Gastrocnemius medialis (tissue), 4 donors: ENCODE measurements at regions not wholly inside any gene's neighbourhood (a gene's known extent, or its start where the extent isn't known, plus 50 kb on each side); places are given as distances from the start of the nearest gene placed in this dataset.

Experiments
- POLR2A ChIP-seq, 2 donors: fragments of 450-650 bp; IDR thresholded peaks; one replicate each; pipeline ENCODE4 v1.6.1; 2017; ENCODE audit warnings: antibody characterized with exemption in 2 of 2, mild to moderate bottlenecking in 2 of 2, moderate library complexity in 2 of 2
- TF ChIP-seq, protein P1 (sequence below), 5 experiments: fragments of 450-650 bp in 3 of 5; fragments of 200-600 bp in 2 of 5; sonication (generic) in 2 of 5; IDR thresholded peaks in 4 of 5; conservative IDR thresholded peaks in 1 of 5; 1 replicate in 4 of 5; 2 replicates in 1 of 5; pipeline ENCODE4 v1.5.1; 2016 to 2019; ENCODE audit warnings: antibody characterized with exemption in 5 of 5, mild to moderate bottlenecking in 3 of 5, moderate library complexity in 3 of 5

DNA sequence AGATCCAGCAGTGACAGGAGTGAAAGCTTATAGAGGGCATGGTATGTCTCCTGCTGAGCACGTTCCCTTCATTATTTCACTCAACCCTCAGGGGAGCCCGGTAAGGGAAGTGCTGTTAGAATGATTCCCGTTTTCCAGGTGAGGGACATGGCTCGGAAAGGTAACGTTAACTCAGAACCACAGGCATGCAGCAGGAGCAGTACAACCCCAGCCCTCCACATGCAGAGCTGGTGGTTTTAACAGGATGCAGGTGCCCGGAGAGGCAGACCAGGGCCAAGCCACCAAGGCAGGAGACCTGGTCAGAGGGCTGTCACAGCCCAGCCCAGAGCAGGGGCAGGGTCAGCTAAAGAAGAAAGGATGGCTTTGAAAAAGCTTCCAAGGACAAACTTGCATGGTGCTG lies 268.5 kb downstream of the SH3BP4 start:
- TF ChIP-seq, protein P1, sequence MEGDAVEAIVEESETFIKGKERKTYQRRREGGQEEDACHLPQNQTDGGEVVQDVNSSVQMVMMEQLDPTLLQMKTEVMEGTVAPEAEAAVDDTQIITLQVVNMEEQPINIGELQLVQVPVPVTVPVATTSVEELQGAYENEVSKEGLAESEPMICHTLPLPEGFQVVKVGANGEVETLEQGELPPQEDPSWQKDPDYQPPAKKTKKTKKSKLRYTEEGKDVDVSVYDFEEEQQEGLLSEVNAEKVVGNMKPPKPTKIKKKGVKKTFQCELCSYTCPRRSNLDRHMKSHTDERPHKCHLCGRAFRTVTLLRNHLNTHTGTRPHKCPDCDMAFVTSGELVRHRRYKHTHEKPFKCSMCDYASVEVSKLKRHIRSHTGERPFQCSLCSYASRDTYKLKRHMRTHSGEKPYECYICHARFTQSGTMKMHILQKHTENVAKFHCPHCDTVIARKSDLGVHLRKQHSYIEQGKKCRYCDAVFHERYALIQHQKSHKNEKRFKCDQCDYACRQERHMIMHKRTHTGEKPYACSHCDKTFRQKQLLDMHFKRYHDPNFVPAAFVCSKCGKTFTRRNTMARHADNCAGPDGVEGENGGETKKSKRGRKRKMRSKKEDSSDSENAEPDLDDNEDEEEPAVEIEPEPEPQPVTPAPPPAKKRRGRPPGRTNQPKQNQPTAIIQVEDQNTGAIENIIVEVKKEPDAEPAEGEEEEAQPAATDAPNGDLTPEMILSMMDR (IDR thresholded peaks at IDR 0.05 in 4 of 5, conservative IDR thresholded peaks at IDR 0.05 in 1 of 5), result no peak
- TF ChIP-seq POLR2A (IDR thresholded peaks at IDR 0.05), result no peak
